NB4 (cell line): ENCODE measurements at regions not wholly inside any gene's neighbourhood (a gene's known extent, or its start where the extent isn't known, plus 50 kb on each side); places are given as distances from the start of the nearest gene placed in this dataset.

ENCODE experiments used
- CTCF ChIP-seq: IDR thresholded peaks from one replicate; pipeline ENCODE4 v1.5.1; 2012; ENCODE audit warnings: low read depth, low read length
- MAX ChIP-seq: IDR thresholded peaks from 2 replicates; pipeline ENCODE4 v1.6.1; 2011; ENCODE audit warnings: low read depth, low read length
- MYC ChIP-seq: IDR thresholded peaks from 2 replicates; pipeline ENCODE4 v1.6.1; 2011; ENCODE audit warnings: low read depth, low read length
- POLR2A ChIP-seq: IDR thresholded peaks from 2 replicates; pipeline ENCODE4 v1.6.1; 2011; ENCODE audit warnings: mild to moderate bottlenecking; ENCODE audit not compliant: insufficient read length; ENCODE audit errors: extremely low read depth

- no peak for TF ChIP-seq CTCF
- no peak for TF ChIP-seq MYC
- no peak for TF ChIP-seq POLR2A
- no peak for TF ChIP-seq MAX
These were observed 1177.9 kb downstream of the ARAP2 start for GRCh38 chr4:35066406-35066805.
